Left kidney (tissue), 1 donor: ENCODE measurements at regions not wholly inside any gene's neighbourhood (a gene's known extent, or its start where the extent isn't known, plus 50 kb on each side); places are given as distances from the start of the nearest gene placed in this dataset.

Experiments used
- DNase-seq: peaks from one replicate; pipeline ENCODE4 v3.0.0-alpha.2; 2013

GRCh38 chr12:89185181-89185580 lies 167.1 kb downstream of the DUSP6 start:
- no peak for DNase-seq

- no peak for DNase-seq
Observed at GRCh38 chr12:89183985-89184435, 168.3 kb downstream of the DUSP6 start.

- DNase-seq = no peak
Observed at GRCh38 chr12:89181271-89181920, 170.9 kb downstream of the DUSP6 start.

- DNase-seq = no peak
Observed at GRCh38 chr12:89180496-89180895, 171.8 kb downstream of the DUSP6 start.

- DNase-seq = peak; percentile 11
Observed at GRCh38 chr12:89179983-89180382, 172.3 kb downstream of the DUSP6 start.

GRCh38 chr12:89179245-89179644 lies 173.1 kb downstream of the DUSP6 start:
- DNase-seq = no peak

- no peak for DNase-seq
Observed at GRCh38 chr12:89177802-89178395, 174.4 kb downstream of the DUSP6 start.

- DNase-seq = no peak
Observed at GRCh38 chr12:89176676-89177075, 175.6 kb downstream of the DUSP6 start.

- no peak for DNase-seq
Observed at GRCh38 chr12:89173678-89174077, 178.6 kb downstream of the DUSP6 start.

GRCh38 chr12:89173096-89173495 lies 179.2 kb downstream of the DUSP6 start:
- DNase-seq = no peak

- no peak for DNase-seq
Observed at GRCh38 chr12:89172224-89172623, 180.1 kb downstream of the DUSP6 start.

GRCh38 chr12:89169321-89169720 lies 183.0 kb downstream of the DUSP6 start:
- DNase-seq = no peak

GRCh38 chr12:89167986-89168385 lies 184.3 kb downstream of the DUSP6 start:
- no peak for DNase-seq

GRCh38 chr12:89166525-89166934 lies 185.8 kb downstream of the DUSP6 start:
- no peak for DNase-seq

- DNase-seq = no peak
Observed at GRCh38 chr12:89166121-89166520, 186.2 kb downstream of the DUSP6 start.

GRCh38 chr12:89165703-89166102 lies 186.6 kb downstream of the DUSP6 start:
- no peak for DNase-seq

- no peak for DNase-seq
Observed at GRCh38 chr12:89163918-89164317, 188.4 kb downstream of the DUSP6 start.

GRCh38 chr12:89162589-89163261 lies 189.6 kb downstream of the DUSP6 start:
- DNase-seq = peak; percentile 26

GRCh38 chr12:89161557-89161956 lies 190.7 kb downstream of the DUSP6 start:
- DNase-seq = no peak

- DNase-seq = no peak
Observed at GRCh38 chr12:89160716-89161123, 191.6 kb downstream of the DUSP6 start.

GRCh38 chr12:89157413-89157812 lies 194.9 kb downstream of the DUSP6 start:
- DNase-seq = no peak

GRCh38 chr12:89156862-89157262 lies 195.4 kb downstream of the DUSP6 start:
- no peak for DNase-seq

GRCh38 chr12:89156340-89156739 lies 196.0 kb downstream of the DUSP6 start:
- no peak for DNase-seq

- DNase-seq = no peak
Observed at GRCh38 chr12:89155826-89156225, 196.5 kb downstream of the DUSP6 start.
